Chondrocyte (in vitro differentiated cells): ENCODE measurements at regions not wholly inside any gene's neighbourhood (a gene's known extent, or its start where the extent isn't known, plus 50 kb on each side); places are given as distances from the start of the nearest gene placed in this dataset.

ENCODE experiments used
- DNase-seq: peaks from one replicate; pipeline ENCODE4 v3.0.0; 2021; ENCODE audit warnings: mixed read lengths, low spot score
- H3K27ac Mint-ChIP-seq: one replicate; pipeline ENCODE4 v1.8.0; 2021; ENCODE audit warnings: mild to moderate bottlenecking, moderate library complexity, mixed read lengths; ENCODE audit not compliant: unreplicated experiment
- H3K27me3 Mint-ChIP-seq: 2 replicates; pipeline ENCODE4 v1.8.0; 2021; ENCODE audit warnings: low read depth, mixed read lengths
- H3K36me3 Mint-ChIP-seq: 2 replicates; pipeline ENCODE4 v1.8.0; 2021; ENCODE audit warnings: low read depth, mixed read lengths
- H3K4me1 Mint-ChIP-seq: 2 replicates; pipeline ENCODE4 v1.8.0; 2021; ENCODE audit warnings: low read depth, mild to moderate bottlenecking, mixed read lengths
- H3K4me3 Mint-ChIP-seq: one replicate; pipeline ENCODE4 v1.8.0; 2021; ENCODE audit warnings: mild to moderate bottlenecking, moderate library complexity, mixed read lengths; ENCODE audit not compliant: unreplicated experiment
- H3K9me3 Mint-ChIP-seq: 2 replicates; pipeline ENCODE4 v1.8.0; 2021; ENCODE audit warnings: low read depth, mixed read lengths
- TF ChIP-seq, protein P1 (sequence below): fragments of 200-600 bp; sonication (generic); IDR thresholded peaks from 2 replicates; pipeline ENCODE4 v1.5.0; 2021; ENCODE audit warnings: antibody characterized with exemption, mild to moderate bottlenecking, moderate library complexity

DNA sequence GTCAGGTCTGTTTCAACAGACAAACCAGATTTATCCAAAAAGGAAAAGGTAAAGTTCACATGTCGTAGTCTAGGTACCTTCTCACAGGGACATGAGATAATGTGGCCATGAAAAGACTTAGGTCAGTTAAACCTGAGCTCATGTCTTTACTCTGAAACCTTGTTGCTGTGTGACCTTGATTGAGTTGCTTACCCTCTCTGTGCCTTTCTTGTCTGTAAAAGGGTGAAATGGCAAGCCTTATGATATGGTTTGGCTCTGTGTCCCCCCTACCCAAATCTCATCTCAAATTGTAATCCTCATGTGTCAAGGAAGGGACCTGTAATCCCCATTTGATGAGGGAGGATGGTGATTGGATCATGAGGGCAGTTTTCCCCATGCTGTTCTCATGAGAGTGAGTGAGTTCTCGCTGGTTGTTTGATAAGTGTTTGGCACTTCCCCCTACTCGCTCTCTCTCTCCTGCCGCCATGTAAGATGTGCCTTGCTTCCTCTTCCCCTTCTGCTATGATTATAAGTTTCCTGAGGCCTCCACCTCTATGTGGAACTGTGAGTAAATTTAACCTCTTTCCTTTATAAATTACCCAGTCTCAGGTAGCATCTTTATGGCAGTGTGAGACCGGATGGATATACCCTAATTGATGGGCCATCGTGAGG is 299.8 kb downstream of the ADGRD1 start:
- no peak overlapping the region for H3K4me3 Mint-ChIP-seq
- TF ChIP-seq, protein P1, sequence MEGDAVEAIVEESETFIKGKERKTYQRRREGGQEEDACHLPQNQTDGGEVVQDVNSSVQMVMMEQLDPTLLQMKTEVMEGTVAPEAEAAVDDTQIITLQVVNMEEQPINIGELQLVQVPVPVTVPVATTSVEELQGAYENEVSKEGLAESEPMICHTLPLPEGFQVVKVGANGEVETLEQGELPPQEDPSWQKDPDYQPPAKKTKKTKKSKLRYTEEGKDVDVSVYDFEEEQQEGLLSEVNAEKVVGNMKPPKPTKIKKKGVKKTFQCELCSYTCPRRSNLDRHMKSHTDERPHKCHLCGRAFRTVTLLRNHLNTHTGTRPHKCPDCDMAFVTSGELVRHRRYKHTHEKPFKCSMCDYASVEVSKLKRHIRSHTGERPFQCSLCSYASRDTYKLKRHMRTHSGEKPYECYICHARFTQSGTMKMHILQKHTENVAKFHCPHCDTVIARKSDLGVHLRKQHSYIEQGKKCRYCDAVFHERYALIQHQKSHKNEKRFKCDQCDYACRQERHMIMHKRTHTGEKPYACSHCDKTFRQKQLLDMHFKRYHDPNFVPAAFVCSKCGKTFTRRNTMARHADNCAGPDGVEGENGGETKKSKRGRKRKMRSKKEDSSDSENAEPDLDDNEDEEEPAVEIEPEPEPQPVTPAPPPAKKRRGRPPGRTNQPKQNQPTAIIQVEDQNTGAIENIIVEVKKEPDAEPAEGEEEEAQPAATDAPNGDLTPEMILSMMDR, result no peak
- H3K27me3 Mint-ChIP-seq, result peaks cover 11% of the 10 kb centered on the region
- no peaks in the 10 kb centered on the region for H3K4me1 Mint-ChIP-seq
- no peak for DNase-seq
- no peaks in the 10 kb centered on the region for H3K36me3 Mint-ChIP-seq
- H3K9me3 Mint-ChIP-seq, result peaks cover 4% of the 10 kb centered on the region
- H3K27ac Mint-ChIP-seq, result no peak overlapping the region

DNA sequence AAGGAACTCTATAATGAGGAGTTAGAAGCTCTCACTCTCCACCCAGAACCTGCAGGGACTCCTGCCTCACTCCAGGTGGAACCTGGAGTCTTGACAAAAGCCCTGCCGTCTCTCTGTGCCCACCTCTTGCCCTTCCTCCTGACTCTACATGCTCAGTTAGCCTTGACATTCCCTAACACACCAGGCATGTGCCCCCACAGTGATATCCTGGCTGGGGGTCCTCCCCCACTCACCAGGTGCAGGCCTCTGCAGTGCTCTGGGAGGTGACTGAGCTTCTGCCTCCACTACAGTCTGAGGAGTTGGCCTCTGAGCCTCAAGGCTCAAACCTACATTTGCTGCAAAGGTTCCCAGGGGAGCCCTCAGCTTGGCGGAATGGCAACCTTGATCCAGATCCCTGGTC is 300.7 kb downstream of the ADGRD1 start:
- peak; percentile 39 for DNase-seq
- Mint-ChIP-seq H3K4me1 (no peaks in the 10 kb centered on the region), H3K36me3 (no peaks in the 10 kb centered on the region), H3K9me3 (no peaks in the 10 kb centered on the region), H3K27me3 (peaks cover 4% of the 10 kb centered on the region), H3K27ac (no peak overlapping the region), H3K4me3 (no peak overlapping the region)
- TF ChIP-seq, protein P1, result no peak

DNA sequence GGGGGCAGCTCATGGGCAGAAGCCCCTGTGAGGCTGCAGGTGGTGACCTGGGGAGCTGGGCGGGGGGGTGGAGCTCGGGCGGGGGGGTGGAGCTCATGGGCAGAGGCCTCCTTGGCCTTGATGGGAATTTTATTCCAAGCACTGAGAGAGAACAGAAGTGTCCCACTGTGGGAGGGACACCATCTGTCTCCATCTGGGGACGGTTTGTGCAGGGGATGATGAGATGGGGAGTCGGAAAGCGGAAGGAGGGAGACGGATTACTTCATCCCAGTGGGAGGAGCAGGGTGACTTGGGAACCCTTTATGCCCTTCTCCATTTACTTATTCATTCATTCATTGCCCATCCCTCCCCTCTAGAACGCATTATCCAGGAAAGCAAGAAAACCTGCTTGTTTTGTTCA is 304.7 kb downstream of the ADGRD1 start:
- Mint-ChIP-seq H3K4me3 (no peak overlapping the region), H3K27ac (no peak overlapping the region), H3K27me3 (peaks cover 14% of the 10 kb centered on the region), H3K4me1 (no peaks in the 10 kb centered on the region), H3K9me3 (no peaks in the 10 kb centered on the region), H3K36me3 (no peaks in the 10 kb centered on the region)
- no peak for DNase-seq
- TF ChIP-seq, protein P1, result no peak

GRCh38 chr12:131260251-131260905 is 306.7 kb downstream of the ADGRD1 start:
- H3K4me3 Mint-ChIP-seq, result no peak overlapping the region
- H3K27me3 Mint-ChIP-seq, result peaks cover 10% of the 10 kb centered on the region
- H3K27ac Mint-ChIP-seq, result no peak overlapping the region
- H3K36me3 Mint-ChIP-seq, result no peaks in the 10 kb centered on the region
- DNase-seq, result no peak
- TF ChIP-seq, protein P1, result no peak
- no peaks in the 10 kb centered on the region for H3K4me1 Mint-ChIP-seq
- no peaks in the 10 kb centered on the region for H3K9me3 Mint-ChIP-seq

DNA sequence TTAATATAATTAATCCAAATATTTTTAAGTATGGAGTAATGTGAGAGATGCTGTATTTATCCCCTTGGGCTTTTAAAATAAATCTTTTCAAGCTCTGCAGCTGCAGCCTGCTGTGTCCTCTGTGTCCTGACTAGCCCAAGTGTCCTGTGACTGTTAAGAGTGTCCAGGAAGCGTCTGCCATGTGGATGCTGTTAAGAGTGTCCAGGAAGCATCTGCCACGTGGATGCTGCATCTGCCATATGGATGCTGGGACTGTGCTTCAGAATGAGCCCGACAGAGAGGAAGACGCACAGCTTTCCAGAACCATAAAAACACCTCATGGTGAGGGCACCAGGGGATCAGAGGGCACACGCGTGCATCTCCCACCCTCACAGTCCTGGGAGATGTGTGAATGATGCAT is 307.2 kb downstream of the ADGRD1 start:
- no peak for DNase-seq
- no peak overlapping the region for H3K4me3 Mint-ChIP-seq
- H3K36me3 Mint-ChIP-seq, result no peaks in the 10 kb centered on the region
- no peaks in the 10 kb centered on the region for H3K9me3 Mint-ChIP-seq
- H3K27ac Mint-ChIP-seq, result no peak overlapping the region
- no peaks in the 10 kb centered on the region for H3K4me1 Mint-ChIP-seq
- TF ChIP-seq, protein P1, result no peak
- peaks cover 10% of the 10 kb centered on the region for H3K27me3 Mint-ChIP-seq
